Keratinocyte (primary cell): ENCODE measurements at regions not wholly inside any gene's neighbourhood (a gene's known extent, or its start where the extent isn't known, plus 50 kb on each side); places are given as distances from the start of the nearest gene placed in this dataset.

Experiments
- DNase-seq: peaks from one replicate; pipeline ENCODE4 v3.0.0-alpha.2; 2011; ENCODE audit warnings: low read depth, missing footprints, low spot score
- FAIRE-seq: peaks from 2 replicates; lab custom pipeline; 2011; peaks lifted over from hg19 to GRCh38; lab: Jason Lieb, UNC
- H2AFZ ChIP-seq: 2 replicates; pipeline ENCODE4 v1.6.0; 2012; ENCODE audit warnings: low read length, control low read depth, inconsistent platforms; ENCODE audit not compliant: control insufficient read depth
- H3K27ac ChIP-seq: 2 replicates; pipeline ENCODE4 v1.5.1; 2011; ENCODE audit warnings: low read length; ENCODE audit not compliant: control insufficient read depth, insufficient read depth
- H3K27me3 ChIP-seq: 3 replicates; pipeline ENCODE4 v1.6.0; 2011; ENCODE audit warnings: low read length; ENCODE audit not compliant: control insufficient read depth, insufficient read depth; ENCODE audit errors: extremely low read depth
- H3K36me3 ChIP-seq, 2 experiments: 2 replicates in 1 of 2; 3 replicates in 1 of 2; pipeline ENCODE4 v1.5.1; 2011; ENCODE audit warnings: low read length in 2 of 2, mild to moderate bottlenecking in 1 of 2; ENCODE audit not compliant: control insufficient read depth in 2 of 2, insufficient read depth in 2 of 2; ENCODE audit errors: extremely low read depth in 1 of 2
- H3K4me1 ChIP-seq: 3 replicates; pipeline ENCODE4 v1.5.1; 2011; ENCODE audit warnings: low read length; ENCODE audit not compliant: control insufficient read depth, insufficient read depth; ENCODE audit errors: extremely low read depth
- H3K4me2 ChIP-seq: 3 replicates; pipeline ENCODE4 v1.6.0; 2011; ENCODE audit warnings: low read depth, low read length; ENCODE audit not compliant: control insufficient read depth, insufficient read depth; ENCODE audit errors: extremely low read depth
- H3K4me3 ChIP-seq, 3 experiments: fragments of 200-600 bp in 1 of 3; sonication (generic) in 1 of 3; 2 replicates in 2 of 3; 3 replicates in 1 of 3; pipeline ENCODE4 v1.5.1; 2011 to 2016; ENCODE audit warnings: low read length in 3 of 3, mild to moderate bottlenecking in 3 of 3, control low read depth in 2 of 3, inconsistent platforms in 1 of 3, low read depth in 1 of 3, mixed read lengths in 1 of 3, mixed run types in 1 of 3, moderate library complexity in 1 of 3; ENCODE audit not compliant: control insufficient read depth in 2 of 3, insufficient read depth in 2 of 3; ENCODE audit errors: extremely low read depth in 1 of 3
- H3K79me2 ChIP-seq: 2 replicates; pipeline ENCODE4 v1.6.0; 2012; ENCODE audit warnings: low read length; ENCODE audit not compliant: control insufficient read depth, insufficient read depth
- H3K9ac ChIP-seq: 3 replicates; pipeline ENCODE4 v1.6.0; 2011; ENCODE audit warnings: low read length; ENCODE audit not compliant: control insufficient read depth, insufficient read depth; ENCODE audit errors: extremely low read depth
- H3K9me1 ChIP-seq: 3 replicates; pipeline ENCODE4 v1.6.0; 2011; ENCODE audit warnings: low read length; ENCODE audit not compliant: control insufficient read depth, insufficient read depth; ENCODE audit errors: extremely low read depth
- H3K9me3 ChIP-seq: 2 replicates; pipeline ENCODE4 v1.5.1; 2012; ENCODE audit warnings: low read depth, low read length; ENCODE audit not compliant: control insufficient read depth
- H4K20me1 ChIP-seq: 3 replicates; pipeline ENCODE4 v1.6.0; 2011; ENCODE audit warnings: low read length; ENCODE audit not compliant: control insufficient read depth, insufficient read depth; ENCODE audit errors: extremely low read depth
- EZH2 ChIP-seq: IDR thresholded peaks from one replicate; pipeline ENCODE4 v1.6.1; 2012; ENCODE audit warnings: inconsistent platforms, mild to moderate bottlenecking, low read length, moderate library complexity
- dilution Hi-C: fragments of 300-500 bp; cut with MboI; formaldehyde crosslinking; loops from one replicate; pipeline ENCODE4 v1.7.0; 2020; ENCODE audit warnings: low sequenced_read_pairs; ENCODE audit not compliant: extremely low pct_ligation_motif_present
- TF ChIP-seq, protein P1 (sequence below), 3 experiments: IDR thresholded peaks in 1 of 3; conservative IDR thresholded peaks in 1 of 3; optimal IDR thresholded peaks in 1 of 3; 2 replicates in 2 of 3; 3 replicates in 1 of 3; pipeline versions ENCODE3 to v1.5.1; 2011; ENCODE audit warnings: low read length in 3 of 3, mild to moderate bottlenecking in 3 of 3, moderate library complexity in 2 of 3, control low read depth in 1 of 3, inconsistent platforms in 1 of 3; ENCODE audit not compliant: insufficient read depth in 2 of 3; ENCODE audit errors: extremely low read depth in 1 of 3

DNA sequence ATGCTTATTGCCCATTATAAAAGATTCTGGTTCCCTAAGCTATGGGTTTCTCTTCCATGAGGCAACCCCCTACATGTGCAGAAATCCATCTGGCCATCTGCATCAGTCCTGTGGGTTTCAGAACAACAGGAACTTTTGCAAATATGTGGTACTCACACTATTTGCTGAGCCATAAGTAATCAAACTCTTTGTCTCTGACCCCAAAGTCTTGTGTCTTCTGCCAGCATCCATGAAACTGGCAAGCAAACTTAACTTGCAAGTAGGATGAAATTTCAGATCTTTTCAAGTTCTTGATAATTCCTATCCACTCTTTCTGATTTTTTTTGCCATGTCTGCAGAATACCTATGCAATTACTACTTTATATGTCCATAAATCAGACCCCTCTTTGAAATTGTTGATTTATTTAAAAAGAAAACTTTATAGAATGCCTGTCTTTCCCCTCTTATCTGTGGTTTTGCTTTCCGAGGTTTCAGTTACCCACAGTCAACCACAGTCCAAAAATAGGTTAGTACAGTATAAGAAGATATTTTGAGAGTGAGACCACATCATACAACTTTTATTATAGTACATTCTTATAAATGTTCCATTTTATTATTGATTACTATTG is 158.4 kb upstream of the IRX3 start:
- Histone ChIP-seq H3K4me3 (no peak overlapping the region), H4K20me1 (no peaks in the 10 kb centered on the region), H2AFZ (no peak overlapping the region), H3K4me1 (peaks cover 25% of the 10 kb centered on the region), H3K9me3 (no peaks in the 10 kb centered on the region), H3K36me3 (no peaks in the 10 kb centered on the region), H3K79me2 (no peaks in the 10 kb centered on the region), H3K4me2 (no peak overlapping the region), H3K9ac (no peak overlapping the region), H3K27ac (no peak overlapping the region), H3K9me1 (no peaks in the 10 kb centered on the region), H3K27me3 (no peaks in the 10 kb centered on the region)
- no peak for TF ChIP-seq EZH2
- TF ChIP-seq, protein P1, sequence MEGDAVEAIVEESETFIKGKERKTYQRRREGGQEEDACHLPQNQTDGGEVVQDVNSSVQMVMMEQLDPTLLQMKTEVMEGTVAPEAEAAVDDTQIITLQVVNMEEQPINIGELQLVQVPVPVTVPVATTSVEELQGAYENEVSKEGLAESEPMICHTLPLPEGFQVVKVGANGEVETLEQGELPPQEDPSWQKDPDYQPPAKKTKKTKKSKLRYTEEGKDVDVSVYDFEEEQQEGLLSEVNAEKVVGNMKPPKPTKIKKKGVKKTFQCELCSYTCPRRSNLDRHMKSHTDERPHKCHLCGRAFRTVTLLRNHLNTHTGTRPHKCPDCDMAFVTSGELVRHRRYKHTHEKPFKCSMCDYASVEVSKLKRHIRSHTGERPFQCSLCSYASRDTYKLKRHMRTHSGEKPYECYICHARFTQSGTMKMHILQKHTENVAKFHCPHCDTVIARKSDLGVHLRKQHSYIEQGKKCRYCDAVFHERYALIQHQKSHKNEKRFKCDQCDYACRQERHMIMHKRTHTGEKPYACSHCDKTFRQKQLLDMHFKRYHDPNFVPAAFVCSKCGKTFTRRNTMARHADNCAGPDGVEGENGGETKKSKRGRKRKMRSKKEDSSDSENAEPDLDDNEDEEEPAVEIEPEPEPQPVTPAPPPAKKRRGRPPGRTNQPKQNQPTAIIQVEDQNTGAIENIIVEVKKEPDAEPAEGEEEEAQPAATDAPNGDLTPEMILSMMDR (optimal IDR thresholded peaks at IDR 0.05 in 1 of 3, IDR thresholded peaks at IDR 0.05 in 1 of 3, conservative IDR thresholded peaks at IDR 0.05 in 1 of 3; ENCODE audit: extremely low read depth in 1 of 3, insufficient read depth in 2 of 3, low read length in 3 of 3): no peak
- dilution Hi-C loops: no loop called here
- FAIRE-seq: no peak
- no peak for DNase-seq

DNA sequence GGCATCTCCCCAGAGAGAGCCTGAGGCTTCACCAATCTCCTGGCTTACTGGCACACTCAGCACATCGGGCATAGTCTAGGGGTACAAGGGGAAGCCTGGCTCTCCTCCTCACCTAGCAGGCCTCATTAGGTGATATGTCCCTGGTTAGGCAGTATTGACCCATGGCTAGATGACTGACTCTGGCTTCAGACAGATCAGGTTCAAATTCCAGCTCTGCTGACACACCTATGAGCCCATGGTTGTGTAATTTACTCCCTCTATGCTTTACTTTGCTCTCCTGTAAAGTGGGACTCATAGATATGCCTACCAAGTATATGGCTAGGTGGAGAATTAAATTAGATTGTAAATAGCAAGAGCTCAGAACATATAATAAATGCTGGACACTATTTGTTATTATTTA is 157.3 kb upstream of the IRX3 start:
- H2AFZ ChIP-seq: no peak overlapping the region
- no peaks in the 10 kb centered on the region for H3K9me3 ChIP-seq
- no peaks in the 10 kb centered on the region for H3K9me1 ChIP-seq
- peaks cover 25% of the 10 kb centered on the region for H3K4me1 ChIP-seq
- FAIRE-seq (no peak), DNase-seq (no peak)
- dilution Hi-C loops: no loop called here
- H4K20me1 ChIP-seq: no peaks in the 10 kb centered on the region
- H3K9ac ChIP-seq: no peak overlapping the region
- TF ChIP-seq, protein P1 (optimal IDR thresholded peaks at IDR 0.05 in 1 of 3, IDR thresholded peaks at IDR 0.05 in 1 of 3, conservative IDR thresholded peaks at IDR 0.05 in 1 of 3; ENCODE audit: extremely low read depth in 1 of 3, insufficient read depth in 2 of 3, low read length in 3 of 3): no peak
- no peak for TF ChIP-seq EZH2
- no peaks in the 10 kb centered on the region for H3K79me2 ChIP-seq
- H3K27ac ChIP-seq: no peak overlapping the region
- no peaks in the 10 kb centered on the region for H3K36me3 ChIP-seq
- no peak overlapping the region for H3K4me2 ChIP-seq
- peaks cover 7% of the 10 kb centered on the region for H3K27me3 ChIP-seq
- H3K4me3 ChIP-seq: no peak overlapping the region
